SW480 (cell line): ENCODE measurements at regions not wholly inside any gene's neighbourhood (a gene's known extent, or its start where the extent isn't known, plus 50 kb on each side); places are given as distances from the start of the nearest gene placed in this dataset.
"Not testable (repeated sequence)": the region's sequence is repeated elsewhere in the genome, so short reads cannot be mapped to it uniquely, and the experiment has no call there.

Source experiments
- DNase-seq: peaks from one replicate; pipeline ENCODE4 v3.0.0-alpha.2; 2016; ENCODE audit warnings: low spot score

DNA sequence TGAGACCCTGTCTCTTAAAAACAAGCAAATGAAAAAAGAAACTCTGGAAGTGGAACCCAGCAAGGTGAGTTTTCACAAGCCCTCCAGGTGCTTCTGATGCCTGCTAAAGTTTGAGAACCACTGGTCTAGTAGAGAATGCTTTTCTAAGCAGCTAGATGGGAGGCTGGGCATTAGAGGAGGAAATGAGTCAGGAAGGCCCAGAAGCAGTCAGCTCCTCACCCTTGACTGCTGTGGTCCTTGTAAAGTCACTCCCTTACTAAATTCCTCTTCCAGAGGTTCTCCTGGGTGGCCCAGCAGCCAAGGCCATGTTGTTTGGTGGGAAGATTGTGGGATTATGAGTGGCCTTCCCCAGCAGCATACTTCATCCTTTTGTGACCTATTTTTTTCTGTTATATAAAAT, 52.0 kb upstream of the FYN start:
- no peak for DNase-seq

DNA sequence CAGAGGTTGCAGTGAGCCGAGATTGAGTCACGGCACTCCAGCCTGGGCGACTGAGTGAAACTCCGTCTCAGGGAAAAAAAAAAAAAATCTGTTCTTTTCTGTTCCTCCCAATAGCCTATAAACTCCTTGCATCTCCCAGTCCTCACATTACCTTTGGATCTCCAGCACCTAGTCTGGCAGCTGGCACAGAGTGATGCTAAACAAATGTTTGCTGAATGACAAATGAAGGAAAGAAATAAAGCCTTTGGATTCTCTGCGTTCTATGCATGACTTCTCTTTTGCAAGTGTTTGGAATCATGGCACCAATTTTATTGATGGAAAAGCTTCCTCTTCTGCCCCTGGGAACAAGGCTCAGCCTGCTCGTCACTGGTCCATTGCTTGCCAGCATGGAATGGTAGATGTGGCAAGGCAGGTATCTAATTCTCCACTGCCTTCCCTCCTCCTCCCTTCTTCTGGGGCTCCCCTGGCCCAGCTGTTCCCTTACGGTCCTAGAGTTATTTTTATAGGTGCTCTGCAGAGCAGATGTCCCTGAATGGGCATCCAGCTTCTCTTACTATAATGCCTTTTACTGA, 53.6 kb upstream of the FYN start:
- no peak for DNase-seq

DNA sequence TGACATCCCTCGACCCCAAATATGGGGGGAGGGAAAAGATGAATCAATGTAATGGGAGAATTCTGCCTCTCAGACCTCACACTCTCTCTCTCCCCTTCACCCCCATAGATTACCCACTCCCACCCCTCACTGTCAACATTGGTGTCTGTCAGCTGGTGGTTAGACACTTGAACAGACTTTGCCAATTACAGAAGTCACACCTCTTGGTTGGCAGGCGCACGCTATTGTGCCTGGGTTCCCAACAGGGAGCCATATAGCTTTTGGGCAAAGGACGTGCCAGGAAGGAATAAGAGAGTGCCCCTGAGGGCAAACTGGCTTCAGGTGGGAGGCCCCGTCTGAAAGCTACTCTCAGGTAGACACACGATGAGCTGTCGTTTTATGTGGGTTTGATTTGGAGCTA, 54.1 kb upstream of the FYN start:
- DNase-seq: no peak

DNA sequence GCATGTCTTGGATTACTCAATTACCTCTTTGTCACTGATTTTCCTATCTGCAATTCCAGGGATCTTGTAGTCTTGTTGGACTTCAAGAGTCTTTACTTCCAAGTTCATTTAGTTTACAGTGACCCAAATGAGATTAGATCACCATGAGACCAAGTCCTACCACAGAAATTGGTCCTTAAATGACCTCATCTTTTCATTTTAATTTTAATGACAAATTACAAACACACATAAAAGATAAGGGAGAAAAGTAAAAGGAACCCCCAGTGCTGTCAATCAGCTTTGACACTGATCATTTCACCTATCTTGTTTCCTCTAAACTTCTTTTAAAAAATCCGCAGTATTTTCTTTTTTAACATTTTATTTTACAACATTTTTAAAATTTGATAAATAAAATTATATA, 54.9 kb upstream of the FYN start:
- DNase-seq: no peak

DNA sequence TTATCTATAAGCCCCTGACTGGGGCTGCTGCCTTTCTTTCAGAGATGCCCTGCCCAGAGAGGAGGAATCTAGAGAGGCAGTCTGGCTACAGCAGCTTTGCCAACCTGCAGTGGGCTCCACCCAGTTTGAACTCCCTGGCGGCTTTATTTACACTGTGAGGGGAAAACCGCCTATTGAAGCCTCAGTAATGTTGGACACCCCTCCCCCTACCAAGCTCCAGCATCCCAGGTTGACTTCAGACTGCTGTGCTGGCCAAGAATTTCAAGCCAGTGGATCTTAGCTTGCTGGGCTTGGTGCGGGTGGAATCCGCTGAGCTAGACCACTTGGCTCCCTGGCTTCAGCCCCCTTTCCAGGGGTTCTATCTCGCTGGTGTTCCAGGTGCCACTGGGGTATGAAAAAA, 61.4 kb upstream of the FYN start:
- DNase-seq: not testable (repeated sequence)

DNA sequence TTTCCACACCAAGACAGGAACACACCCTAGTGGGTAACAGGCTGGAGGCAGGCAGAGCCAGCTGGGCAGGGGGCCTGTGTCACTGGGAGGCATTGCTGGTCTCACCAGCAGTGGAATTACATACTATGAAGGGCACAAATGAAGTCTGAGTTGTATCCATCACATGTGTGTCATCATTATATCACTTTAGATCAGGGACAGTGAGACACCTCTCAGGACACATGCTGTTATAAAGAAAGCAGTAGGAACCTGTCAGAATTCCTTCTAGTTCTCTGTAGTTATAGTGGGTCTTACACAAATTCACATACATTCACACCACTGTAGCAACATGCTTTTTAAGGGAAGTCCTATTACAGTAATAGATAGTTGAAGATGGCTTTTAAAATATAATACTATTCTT, 63.5 kb upstream of the FYN start:
- DNase-seq: no peak

DNA sequence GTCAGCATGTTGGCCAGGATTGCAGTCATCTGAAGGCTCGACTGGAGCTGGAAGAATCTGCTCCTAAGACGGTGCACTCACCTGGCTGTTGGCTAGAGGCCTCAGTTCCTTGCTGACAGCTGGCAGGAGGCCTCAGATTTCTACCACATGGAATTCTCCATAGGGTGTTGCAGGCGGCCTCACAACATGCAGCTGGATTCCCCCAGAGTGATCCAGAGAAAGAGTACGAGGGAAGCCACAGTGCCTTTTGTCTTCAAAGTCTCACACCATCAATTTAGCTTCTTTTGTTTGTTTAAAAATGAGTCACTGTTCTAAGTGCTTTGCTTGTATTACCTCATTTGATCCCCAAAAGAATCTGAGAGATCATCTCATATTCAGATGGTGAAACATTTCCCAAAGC, 65.5 kb upstream of the FYN start:
- DNase-seq: peak; percentile 85

DNA sequence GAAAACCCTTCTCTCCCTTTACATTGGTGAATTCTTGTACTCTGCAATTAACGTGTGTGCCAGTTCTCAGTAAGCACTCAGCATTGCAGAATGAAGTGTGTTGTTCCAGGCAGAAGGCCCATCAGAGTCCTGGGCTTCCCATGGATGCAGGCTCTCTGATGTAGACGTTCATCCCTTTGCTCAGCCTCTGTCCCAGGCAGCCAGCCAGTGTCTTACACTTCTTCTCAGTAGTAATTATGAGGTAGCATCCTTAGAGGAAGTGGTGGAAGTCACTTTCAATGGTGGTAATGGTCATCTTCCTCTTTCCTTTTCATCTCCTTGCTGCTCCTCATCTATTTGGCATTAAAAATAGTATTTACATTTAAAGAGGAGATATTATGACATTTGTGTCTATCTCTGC, 66.7 kb upstream of the FYN start:
- no peak for DNase-seq

DNA sequence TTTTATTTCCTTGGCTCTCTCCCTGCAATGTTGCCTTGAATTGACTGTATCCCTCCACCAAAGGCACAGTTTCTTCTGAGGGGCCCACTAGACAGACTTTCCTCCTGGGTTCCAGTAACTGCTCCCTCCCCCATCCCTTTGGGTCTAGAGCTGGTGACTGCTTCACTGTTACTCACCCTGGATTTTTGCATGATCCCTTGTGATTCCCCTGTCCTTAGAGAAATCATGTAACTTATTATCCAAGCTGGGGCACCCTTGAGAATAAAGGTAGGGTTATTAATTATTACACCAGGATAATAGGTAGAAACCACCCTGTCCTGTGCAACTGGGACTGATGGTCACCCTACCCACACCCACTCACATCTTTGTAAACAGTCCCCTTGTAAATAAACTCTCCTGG, 67.5 kb upstream of the FYN start:
- DNase-seq: no peak

DNA sequence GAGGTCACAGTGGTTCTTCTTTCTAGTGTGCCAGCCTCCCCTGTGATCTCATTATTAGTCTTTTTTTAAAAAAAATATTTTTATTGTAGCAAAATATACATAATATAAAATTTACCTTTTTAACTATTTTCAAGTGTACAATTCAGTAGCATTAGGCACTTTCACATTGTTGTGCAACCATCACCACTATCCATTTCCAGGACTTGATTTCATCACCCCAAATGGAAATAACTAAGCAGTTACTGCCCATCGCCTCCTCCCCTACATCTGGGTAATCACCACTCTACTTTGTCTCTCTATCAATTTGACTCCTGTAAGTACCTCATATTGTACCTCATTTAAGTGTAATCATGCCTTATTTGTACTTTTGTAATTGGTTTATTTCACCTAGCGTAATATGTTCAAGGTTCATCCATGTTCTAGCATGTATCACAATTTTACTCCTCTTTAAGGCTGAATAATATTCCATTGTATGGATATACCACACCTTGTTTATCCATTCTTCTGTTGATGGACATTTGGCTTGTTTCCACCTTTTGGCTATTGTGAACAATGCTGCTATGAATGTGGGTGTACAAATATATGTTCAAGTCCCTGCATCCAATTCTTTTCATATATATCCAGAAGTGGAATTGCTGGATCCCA, 68.6 kb upstream of the FYN start:
- no peak for DNase-seq

DNA sequence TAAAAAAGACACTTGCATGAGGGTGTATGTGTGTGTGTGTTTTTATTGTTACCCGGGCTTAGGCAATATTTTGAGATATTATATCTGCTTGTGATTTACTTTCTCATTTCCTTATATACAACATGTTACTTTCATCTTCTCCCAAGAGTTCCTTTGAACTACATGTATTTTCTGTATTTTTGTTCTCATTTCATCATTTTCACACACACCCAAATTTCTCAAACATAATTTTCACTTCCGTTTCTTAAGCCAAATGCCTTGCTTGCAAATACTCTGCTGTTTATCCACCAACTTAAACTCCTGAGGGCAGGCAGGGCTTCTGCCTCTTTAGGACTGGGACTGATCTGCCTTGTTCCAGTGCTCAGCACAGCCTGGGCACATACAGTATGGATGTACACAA, 69.3 kb upstream of the FYN start:
- DNase-seq: no peak

DNA sequence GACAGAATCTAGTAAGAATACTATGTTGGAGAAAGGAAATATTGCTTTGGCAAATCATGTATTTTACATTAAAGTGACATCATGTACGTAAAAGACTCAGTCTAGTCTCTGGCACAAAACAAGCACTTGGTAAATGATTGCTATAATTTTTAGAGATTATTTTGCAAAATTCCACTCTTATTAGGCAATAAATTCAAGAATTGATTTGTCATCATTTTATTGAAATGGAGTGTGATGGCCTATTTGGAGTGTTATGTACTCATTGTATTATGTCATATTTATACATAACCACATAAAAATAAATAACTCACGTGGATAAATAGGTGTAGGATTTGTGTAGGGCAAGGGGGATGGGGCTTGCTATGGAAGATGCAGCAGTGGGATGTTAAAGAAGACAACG, 70.0 kb upstream of the FYN start:
- DNase-seq: no peak

DNA sequence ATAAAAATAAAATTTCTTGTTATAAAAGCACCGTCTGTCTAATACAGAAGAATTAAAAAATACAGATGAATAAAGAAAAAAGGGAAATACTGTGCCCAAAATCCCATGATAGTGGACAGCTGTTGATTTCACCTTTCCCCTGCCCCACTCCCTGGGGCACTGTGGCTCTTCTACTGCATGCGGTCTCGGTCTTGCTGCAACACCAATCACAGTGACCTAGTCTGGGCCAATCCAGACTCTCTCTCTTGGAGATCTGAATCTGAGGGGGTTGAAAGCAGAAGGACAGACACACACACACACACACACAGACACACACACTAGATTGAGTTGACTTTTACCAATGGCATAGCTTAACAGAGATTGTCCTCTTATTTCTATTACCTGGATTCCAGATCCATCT, 70.5 kb upstream of the FYN start:
- no peak for DNase-seq

DNA sequence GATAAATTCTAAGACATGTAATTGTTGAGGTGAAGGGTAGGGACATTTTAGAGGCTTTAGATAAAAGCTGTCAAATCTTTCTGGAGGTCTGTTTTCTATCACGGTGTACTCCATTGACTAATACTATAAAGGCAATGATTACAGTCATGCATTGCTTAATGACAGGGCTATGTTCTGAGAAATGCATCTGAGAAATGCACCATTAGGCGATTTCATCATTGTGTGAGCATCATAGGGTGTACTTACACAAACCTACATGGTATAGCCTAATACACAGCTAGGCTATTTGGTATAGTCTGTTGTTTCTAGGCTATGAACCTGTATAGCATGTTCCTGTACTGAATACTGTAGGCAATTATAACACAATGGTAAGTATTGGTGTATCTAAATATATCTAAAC, 71.3 kb upstream of the FYN start:
- no peak for DNase-seq

DNA sequence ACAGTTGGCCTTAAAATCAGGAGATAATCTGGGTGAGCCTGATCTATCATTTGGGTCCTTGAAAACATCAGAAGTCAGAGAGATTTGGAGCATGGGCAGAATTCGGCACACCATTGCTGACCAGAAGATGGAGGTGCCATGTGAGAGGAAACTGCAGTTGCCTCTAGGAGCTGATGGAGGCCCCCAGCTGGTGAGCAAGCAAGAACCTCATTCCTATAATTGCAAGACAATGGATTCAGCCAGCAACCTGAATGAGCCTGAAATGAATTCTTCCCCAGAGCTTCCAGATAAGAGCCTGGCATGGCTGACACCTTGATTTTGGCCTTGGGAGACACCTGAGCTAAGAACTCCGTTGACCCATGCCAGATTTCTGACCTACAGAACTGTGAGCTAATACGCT, 76.3 kb upstream of the FYN start:
- no peak for DNase-seq

DNA sequence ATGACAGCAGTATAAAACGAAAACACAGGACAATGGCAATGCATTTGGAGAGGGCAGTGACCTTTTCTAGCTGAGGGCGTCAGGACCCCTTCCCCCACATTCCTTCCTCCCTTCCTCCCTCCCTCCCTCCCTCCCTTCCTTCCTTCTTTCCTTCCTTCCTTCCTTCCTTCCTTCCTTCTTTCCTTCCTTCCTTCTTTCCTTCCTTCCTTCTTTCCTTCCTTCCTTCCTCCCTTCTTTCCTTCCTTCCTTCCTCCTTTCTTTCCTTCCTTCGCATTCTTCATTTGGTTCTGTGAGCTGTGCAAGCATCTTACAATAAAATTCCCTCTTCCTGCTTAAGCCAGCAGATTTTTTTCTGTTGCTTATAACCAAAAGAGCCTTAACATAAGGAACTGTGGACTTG, 76.7 kb upstream of the FYN start:
- DNase-seq: not testable (repeated sequence)

DNA sequence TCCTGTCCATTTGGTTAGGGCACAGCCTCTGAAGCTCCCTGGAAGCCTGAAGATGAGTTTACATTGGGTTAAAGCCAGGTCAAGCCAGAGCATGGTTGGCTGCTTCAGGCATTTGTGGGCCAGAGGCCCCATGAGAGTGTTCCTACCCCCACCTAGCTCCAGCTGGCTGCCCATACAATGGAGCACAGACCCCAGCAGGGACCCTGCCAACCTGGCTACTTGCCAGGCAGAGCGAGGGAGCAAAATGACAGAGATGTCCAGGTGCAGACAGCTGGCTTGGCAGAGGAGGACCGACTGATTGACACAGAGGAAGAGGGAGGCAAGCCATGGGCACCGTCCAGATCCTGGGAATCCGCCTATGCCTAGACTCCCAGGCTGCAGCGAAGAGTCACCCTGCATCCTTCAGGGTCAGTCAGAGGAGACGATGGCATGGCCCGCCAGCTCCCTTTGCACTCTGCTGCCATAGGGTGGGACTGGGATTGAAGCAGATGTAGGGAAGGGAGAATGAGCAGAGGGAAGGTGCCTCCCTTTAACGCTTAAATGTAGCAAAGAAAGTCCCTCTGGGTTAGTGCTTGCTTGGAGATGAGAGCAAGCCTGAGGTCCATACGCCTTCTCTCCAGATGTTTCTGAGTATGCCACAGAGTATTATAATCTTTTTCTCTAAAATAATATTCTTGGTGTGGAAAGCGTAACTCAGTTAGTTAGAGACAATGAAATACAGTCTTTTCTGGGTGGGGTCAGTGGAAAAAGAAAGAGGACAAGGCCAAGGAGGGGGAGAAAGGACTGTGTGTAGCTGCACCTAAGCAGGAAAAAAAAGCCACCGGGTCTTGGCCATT, 77.6 kb upstream of the FYN start:
- no peak for DNase-seq

DNA sequence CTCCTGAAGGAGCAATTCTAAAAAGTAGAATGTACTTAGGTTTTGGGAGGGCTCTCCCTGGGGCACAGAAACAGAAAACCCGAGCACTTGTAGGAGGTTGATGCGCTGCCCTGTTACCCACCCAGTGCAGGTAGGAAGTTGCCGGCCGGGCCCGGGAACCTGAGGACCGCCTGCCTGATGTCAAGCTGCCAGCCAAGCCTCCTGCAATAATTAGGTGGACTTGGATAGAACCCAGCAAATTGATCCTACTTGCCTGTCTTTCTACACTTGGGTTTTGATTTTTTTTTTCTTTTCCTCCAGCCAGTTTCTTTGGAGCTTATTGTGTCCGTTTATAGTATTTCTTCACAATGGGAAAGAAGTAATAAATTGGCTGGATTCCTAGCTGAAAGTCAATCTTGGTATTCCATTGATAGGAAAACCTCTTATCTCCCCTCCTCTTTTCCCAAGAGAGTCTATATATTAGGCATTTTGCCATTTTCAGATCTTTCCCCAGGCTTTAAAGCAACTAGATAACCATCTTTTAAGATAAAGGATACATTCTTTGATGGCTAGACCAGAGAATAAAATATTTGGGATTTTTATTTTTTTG, 78.3 kb upstream of the FYN start:
- no peak for DNase-seq

DNA sequence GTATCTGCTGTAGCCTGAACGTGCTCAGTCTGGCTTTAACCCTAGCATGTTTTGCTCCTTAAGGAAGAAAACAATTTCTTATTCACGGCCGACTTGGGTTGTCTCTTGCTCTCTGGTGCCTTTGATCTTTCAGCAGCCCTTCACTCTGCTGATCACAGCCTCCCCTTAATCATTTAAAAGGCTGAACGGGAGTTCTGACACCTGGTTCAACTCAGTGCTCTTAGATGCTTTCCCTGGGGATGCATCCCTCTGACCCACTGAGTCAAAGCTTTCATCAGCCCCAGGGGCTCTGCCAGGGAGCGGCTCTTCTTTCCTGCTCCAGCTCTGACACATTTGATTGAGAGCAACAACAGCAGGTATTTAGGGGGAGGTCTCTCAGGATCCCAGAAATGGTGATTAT, 79.0 kb upstream of the FYN start:
- no peak for DNase-seq

DNA sequence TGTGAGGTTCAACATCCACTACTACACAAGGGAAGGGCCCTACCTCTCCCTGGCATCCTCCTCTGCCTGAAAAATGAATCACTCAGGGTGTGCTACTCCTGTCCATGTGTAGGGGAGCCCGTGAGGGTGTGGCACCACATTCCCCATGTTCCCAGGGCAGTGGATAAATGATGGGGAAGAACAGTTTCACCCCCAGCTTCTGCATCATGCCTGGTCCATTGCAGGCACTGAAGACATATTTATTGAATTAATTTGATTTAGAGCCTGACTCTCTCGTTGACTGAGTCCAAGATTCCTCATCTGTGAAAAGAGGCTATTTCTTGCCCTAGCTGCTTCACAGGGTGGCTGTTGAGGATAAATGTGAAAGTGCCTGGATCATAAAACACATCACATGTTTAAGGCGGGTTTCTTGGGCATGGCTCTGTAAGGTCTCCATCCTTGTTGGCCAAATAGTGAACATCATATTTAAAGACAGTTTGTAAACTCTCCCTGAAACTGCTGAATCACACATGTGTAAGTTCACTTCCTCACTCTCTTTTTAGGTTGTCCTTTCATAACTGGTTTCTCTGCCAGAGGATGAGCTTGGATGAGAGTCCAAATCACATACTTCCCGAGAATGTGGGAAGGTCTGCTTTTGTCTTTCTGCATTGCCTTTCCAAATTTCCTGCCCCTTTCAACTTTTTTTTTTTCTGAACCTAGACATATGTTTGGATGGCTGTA, 79.7 kb upstream of the FYN start:
- peak; percentile 59 for DNase-seq

DNA sequence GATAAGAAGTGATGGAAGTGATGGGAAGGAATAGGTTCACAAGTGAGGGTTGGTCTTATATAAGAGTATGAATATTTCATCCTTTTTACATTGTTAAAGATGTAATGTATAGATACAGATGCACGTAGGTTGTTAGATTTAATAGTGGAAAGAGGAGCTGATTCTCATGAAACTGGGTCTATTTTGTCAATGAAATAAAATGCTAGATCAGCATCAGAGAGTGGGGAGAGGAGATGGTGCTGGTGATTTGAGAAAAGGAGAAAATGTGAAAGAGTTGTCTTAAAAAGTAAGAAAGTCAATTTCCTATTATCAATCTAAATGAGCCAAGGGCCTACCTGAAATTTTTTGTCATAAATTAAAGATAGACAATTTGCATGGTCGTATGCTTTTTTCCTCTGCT, 82.8 kb upstream of the FYN start:
- DNase-seq: no peak

DNA sequence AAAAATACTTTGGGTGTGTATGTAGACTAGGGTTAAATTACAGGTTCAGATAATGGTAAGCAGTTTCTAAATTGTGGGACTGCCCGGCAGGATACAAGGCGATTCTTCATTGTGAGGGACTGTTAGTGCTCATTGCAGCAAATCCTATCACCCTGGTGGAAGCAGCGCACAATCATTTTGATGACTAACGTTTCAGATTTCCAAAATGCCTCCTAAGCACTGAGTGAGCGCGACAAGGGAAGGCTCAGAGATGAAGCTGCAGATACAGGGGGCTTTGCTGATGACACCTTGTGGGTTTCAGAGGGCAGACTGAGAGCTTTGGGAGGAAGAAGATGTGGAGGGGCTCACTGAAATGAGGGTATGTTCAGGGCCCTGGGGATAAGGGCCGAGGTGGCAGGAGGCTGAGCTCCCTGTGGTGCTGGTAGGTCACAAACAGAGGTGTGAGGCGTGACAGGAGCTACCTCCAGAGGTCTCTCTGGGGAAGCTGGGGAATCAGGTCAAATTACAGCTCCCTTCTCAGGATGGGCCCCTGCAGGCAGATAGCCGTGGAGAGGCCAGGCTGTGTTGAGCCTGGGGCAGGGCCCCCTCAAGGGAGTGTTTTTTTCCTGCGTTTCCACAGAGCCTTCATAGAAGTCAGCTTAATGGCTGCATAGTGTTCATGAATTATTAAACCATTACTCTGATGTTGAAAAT, 84.5 kb upstream of the FYN start:
- no peak for DNase-seq
